ENCODE measurements at regions not wholly inside any gene's neighbourhood (a gene's known extent, or its start where the extent isn't known, plus 50 kb on each side); places are given as distances from the start of the nearest gene placed in this dataset.

- WGBS, 2 donors: 54 to 56% methylated on average over 3 of the region's 3 CpGs
- H3K4me3 ChIP-seq: no peak overlapping the region
- TF ChIP-seq CTCF (IDR thresholded peaks at IDR 0.05) (no peak), POLR2A (IDR thresholded peaks at IDR 0.05) (no peak)
- no peaks in the 10 kb centered on the region for H3K36me3 ChIP-seq (replicated peaks in 1 of 2; ENCODE audit: insufficient read depth in 1 of 2, low read depth in 2 of 2)
- intact Hi-C loops (cut with DNase I): no loop called here
- H3K9me3 ChIP-seq: no peaks in the 10 kb centered on the region
- no peaks in the 10 kb centered on the region for H3K4me1 ChIP-seq
- no peak for ATAC-seq
- no peak for DNase-seq
- no peaks in the 10 kb centered on the region for H3K27me3 ChIP-seq
- no peak overlapping the region for H3K27ac ChIP-seq
These were observed 691.9 kb downstream of the NTRK3 start for GRCh38 chr15:87564681-87565080.

GRCh38 chr15:87563869-87564268, 692.7 kb downstream of the NTRK3 start:
- Histone ChIP-seq H3K36me3 (replicated peaks in 1 of 2; ENCODE audit: insufficient read depth in 1 of 2, low read depth in 2 of 2) (no peaks in the 10 kb centered on the region), H3K4me3 (no peak overlapping the region), H3K4me1 (no peaks in the 10 kb centered on the region), H3K27me3 (no peaks in the 10 kb centered on the region), H3K9me3 (no peaks in the 10 kb centered on the region), H3K27ac (no peak overlapping the region)
- DNase-seq: no peak
- no peak for ATAC-seq
- 23 to 48% methylated on average over 2 of the region's 2 CpGs for WGBS, 2 donors
- no peak for TF ChIP-seq CTCF (IDR thresholded peaks at IDR 0.05)
- no peak for TF ChIP-seq POLR2A (IDR thresholded peaks at IDR 0.05)
- intact Hi-C loops (cut with DNase I): no loop called here

GRCh38 chr15:87562203-87562602, 694.3 kb downstream of the NTRK3 start:
- Histone ChIP-seq H3K4me1 (peaks cover under 1% of the 10 kb centered on the region), H3K36me3 (replicated peaks in 1 of 2; ENCODE audit: insufficient read depth in 1 of 2, low read depth in 2 of 2) (no peaks in the 10 kb centered on the region), H3K9me3 (no peaks in the 10 kb centered on the region), H3K4me3 (no peak overlapping the region), H3K27me3 (no peaks in the 10 kb centered on the region), H3K27ac (no peak overlapping the region)
- 56 to 57% methylated on average over 4 of the region's 4 CpGs for WGBS, 2 donors
- intact Hi-C loops (cut with DNase I): no loop called here
- ATAC-seq (no peak), DNase-seq (no peak)
- no peak for TF ChIP-seq CTCF (IDR thresholded peaks at IDR 0.05)
- TF ChIP-seq POLR2A (IDR thresholded peaks at IDR 0.05): no peak

- no peak overlapping the region for H3K27ac ChIP-seq
- 70 to 84% methylated on average over 2 of the region's 2 CpGs for WGBS, 2 donors
- H3K4me1 ChIP-seq: peaks cover 6% of the 10 kb centered on the region
- no peak for DNase-seq
- H3K9me3 ChIP-seq: no peaks in the 10 kb centered on the region
- H3K27me3 ChIP-seq: no peaks in the 10 kb centered on the region
- ATAC-seq: no peak
- no peaks in the 10 kb centered on the region for H3K36me3 ChIP-seq (replicated peaks in 1 of 2; ENCODE audit: insufficient read depth in 1 of 2, low read depth in 2 of 2)
- TF ChIP-seq POLR2A (IDR thresholded peaks at IDR 0.05) (no peak), CTCF (IDR thresholded peaks at IDR 0.05) (no peak)
- intact Hi-C loops (cut with DNase I): no loop called here
- no peak overlapping the region for H3K4me3 ChIP-seq
These were observed 694.9 kb downstream of the NTRK3 start for GRCh38 chr15:87561641-87562040.

GRCh38 chr15:87557881-87558280, 698.7 kb downstream of the NTRK3 start:
- intact Hi-C loops (cut with DNase I): no loop called here
- no peak overlapping the region for H3K4me3 ChIP-seq
- DNase-seq (no peak), ATAC-seq (no peak)
- WGBS, 2 donors: 10 to 13% methylated on average over 1 of the region's 1 CpG
- H3K9me3 ChIP-seq: no peaks in the 10 kb centered on the region
- H3K36me3 ChIP-seq (replicated peaks in 1 of 2; ENCODE audit: insufficient read depth in 1 of 2, low read depth in 2 of 2): no peaks in the 10 kb centered on the region
- no peak for TF ChIP-seq CTCF (IDR thresholded peaks at IDR 0.05)
- no peak for TF ChIP-seq POLR2A (IDR thresholded peaks at IDR 0.05)
- no peak overlapping the region for H3K27ac ChIP-seq
- H3K27me3 ChIP-seq: no peaks in the 10 kb centered on the region
- H3K4me1 ChIP-seq: peaks cover 6% of the 10 kb centered on the region

Measured in body of pancreas (tissue), 4 donors.